Astrocyte of the spinal cord (primary cell): ENCODE measurements at regions not wholly inside any gene's neighbourhood (a gene's known extent, or its start where the extent isn't known, plus 50 kb on each side); places are given as distances from the start of the nearest gene placed in this dataset.

Experiments used
- DNase-seq: peaks from one replicate; pipeline ENCODE4 v3.0.0; 2011; ENCODE audit warnings: low read depth, low spot score
- H3K4me3 ChIP-seq: 2 replicates; pipeline ENCODE4 v1.5.1; 2011; ENCODE audit warnings: low read depth, mild to moderate bottlenecking, low read length, moderate library complexity
- in situ Hi-C: cut with HindIII; loops from 2 replicates; pipeline ENCODE4 v1.10.0; 2017; ENCODE audit warnings: low sequenced_read_pairs
- TF ChIP-seq, protein P1 (sequence below): IDR thresholded peaks from 2 replicates; pipeline ENCODE4 v1.5.1; 2012; ENCODE audit warnings: low read depth, mild to moderate bottlenecking, low read length, inconsistent platforms

DNA sequence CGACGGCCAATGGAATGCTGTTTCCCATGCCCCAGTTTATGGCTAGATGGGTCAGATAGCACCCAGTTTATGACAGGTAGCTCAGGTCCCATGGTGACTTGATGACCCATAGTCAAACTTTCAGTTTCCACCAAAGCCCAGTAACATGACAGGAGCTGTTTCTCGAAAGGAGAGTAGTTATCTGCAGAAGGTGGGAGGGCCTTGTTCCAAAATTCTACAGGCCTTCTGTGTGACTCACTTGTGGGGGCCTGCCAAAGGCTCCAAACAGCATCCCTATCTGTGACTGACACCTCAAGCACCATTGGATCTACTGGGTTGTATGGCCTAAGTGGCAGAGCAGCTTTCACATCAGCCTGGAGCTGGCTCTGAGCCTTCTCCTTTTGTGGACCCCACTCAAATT, 379.7 kb upstream of the MANEA start:
- TF ChIP-seq, protein P1, sequence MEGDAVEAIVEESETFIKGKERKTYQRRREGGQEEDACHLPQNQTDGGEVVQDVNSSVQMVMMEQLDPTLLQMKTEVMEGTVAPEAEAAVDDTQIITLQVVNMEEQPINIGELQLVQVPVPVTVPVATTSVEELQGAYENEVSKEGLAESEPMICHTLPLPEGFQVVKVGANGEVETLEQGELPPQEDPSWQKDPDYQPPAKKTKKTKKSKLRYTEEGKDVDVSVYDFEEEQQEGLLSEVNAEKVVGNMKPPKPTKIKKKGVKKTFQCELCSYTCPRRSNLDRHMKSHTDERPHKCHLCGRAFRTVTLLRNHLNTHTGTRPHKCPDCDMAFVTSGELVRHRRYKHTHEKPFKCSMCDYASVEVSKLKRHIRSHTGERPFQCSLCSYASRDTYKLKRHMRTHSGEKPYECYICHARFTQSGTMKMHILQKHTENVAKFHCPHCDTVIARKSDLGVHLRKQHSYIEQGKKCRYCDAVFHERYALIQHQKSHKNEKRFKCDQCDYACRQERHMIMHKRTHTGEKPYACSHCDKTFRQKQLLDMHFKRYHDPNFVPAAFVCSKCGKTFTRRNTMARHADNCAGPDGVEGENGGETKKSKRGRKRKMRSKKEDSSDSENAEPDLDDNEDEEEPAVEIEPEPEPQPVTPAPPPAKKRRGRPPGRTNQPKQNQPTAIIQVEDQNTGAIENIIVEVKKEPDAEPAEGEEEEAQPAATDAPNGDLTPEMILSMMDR: no peak
- H3K4me3 ChIP-seq: no peak overlapping the region
- in situ Hi-C loops: no loop called here
- DNase-seq: no peak

DNA sequence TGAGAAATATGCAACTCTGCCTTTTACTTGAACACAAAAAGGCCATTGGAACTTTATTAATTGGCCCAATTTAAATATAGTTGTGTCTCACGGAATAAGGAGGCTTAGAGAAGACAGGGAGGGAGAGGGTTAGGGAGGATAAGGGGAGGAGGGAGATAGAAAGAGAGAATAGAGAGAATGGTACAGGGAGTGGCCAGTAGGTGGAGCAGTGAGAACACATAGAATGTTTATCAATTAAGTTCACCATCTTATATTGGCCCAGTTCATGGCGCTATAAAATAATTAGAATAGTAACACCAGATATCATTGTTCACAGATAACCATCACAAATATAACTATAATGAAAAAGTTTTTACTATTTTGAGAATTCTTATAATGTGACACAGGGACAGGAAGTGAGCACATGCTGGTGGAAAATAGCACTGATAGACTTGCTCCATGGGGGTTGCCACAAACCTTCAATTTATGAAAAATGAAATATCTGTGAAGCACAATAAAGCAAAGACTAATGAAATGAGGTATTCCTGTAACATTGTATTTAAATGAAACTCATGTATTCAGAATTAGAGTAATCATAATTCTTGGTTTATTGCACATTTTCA, 374.1 kb upstream of the MANEA start:
- DNase-seq: peak; percentile 38
- no peak overlapping the region for H3K4me3 ChIP-seq
- TF ChIP-seq, protein P1: peak; percentile 76
- in situ Hi-C loops: no loop called here

DNA sequence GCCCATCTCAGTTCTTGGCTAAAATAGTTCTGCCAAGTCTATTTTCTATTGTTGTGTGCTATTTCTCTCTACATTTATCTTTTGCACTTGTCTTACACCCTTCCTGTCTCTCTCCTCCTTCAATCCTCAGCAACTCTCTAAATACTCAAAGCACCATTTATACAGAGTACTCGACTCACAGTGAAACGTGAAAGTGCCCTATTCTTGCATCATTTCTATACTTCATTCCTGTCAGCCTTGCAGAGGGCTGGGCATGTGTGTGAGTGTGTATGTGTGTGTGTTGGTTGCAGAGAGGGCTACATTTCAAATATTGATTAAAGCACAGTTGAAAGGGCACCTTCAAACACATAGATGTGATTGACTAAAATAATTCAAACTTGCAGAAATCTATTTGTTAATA, 373.2 kb upstream of the MANEA start:
- H3K4me3 ChIP-seq: no peak overlapping the region
- in situ Hi-C loops: no loop called here
- TF ChIP-seq, protein P1: no peak
- no peak for DNase-seq

DNA sequence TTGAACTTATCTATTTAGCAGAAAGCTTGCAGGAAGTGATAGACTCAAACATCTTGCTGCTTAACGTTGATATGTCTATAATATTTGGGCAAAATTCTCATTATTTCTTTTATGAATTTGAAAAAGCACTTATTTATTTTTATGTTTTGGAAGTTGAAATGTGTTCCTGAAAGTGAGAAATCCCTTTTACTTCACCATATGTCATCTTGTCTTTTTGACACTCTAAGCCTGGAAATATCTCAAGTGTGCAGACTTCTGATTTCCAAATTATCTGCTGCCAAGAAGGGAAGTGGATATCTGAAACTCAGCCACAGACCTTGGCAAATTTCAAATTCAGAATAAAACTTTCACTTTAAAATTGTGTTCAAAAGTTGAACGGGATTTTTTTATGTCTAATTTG, 368.7 kb upstream of the MANEA start:
- TF ChIP-seq, protein P1: no peak
- in situ Hi-C loops: no loop called here
- H3K4me3 ChIP-seq: no peak overlapping the region
- no peak for DNase-seq

DNA sequence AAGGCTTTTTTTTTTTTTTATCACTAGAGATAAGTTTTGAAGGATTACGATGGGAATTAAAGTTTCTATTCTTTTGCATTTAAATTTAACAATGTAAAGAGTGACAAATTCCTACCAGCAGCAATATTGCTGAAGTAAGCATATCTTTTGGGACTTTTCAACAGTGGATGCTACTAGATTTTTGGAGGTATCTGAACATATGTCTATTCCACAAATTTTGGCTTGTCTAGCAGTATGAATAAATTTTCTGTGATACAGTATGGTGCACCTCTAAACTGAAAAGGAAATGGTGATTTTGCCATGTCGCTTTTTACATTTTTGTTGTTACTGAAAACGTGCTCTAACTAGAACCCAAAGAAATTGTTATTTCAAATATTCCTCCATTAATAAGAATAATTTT, 368.3 kb upstream of the MANEA start:
- H3K4me3 ChIP-seq: no peak overlapping the region
- TF ChIP-seq, protein P1: no peak
- in situ Hi-C loops: no loop called here
- no peak for DNase-seq

DNA sequence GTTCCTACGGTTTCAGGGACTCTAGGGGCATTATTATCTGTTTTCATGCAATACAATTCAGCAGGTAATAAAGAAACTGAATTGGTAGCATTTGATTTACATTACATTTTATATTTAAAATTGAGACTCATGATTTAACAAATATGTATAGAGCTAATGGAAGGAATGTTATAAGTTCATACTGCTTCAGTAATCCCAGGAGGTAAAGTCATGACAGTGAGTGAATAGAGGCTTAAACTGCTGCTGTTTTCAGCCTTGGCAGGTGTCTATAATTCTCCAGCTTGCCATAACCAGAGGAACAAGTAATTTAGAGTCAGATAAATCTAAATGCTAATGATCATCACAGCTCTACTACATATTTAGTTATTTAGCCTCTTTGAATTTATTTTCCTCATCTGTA, 360.8 kb upstream of the MANEA start:
- TF ChIP-seq, protein P1: no peak
- H3K4me3 ChIP-seq: no peak overlapping the region
- DNase-seq: no peak
- in situ Hi-C loops: no loop called here

DNA sequence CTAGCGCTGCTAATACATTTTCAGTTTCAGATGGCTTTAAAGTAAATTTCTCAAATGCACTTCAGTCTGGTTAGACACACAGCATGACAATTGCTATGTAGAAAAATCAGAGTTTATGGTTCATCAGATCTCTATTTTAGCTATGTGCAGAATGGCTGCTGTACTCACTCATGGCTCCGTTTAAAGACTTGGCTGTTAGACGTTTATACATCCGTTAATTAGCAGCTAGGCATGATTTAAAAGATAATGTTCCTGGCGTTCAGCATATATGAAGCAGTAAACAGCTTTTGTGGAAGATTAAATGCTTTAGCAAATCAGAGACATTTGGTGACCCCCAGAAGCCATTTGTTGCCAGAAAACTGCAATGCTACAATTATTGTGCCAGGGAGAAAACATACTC, 350.0 kb upstream of the MANEA start:
- no peak overlapping the region for H3K4me3 ChIP-seq
- in situ Hi-C loops: no loop called here
- DNase-seq: no peak
- TF ChIP-seq, protein P1: no peak
